H1 (cell line): ENCODE measurements at regions not wholly inside any gene's neighbourhood (a gene's known extent, or its start where the extent isn't known, plus 50 kb on each side); places are given as distances from the start of the nearest gene placed in this dataset.

Source experiments
- CTCF ChIA-PET: fragments of 300-600 bp; sonication (Branson Sonifier 250); formaldehyde crosslinking; loops from one replicate; lab custom pipeline; 2021; ENCODE audit not compliant: partially characterized antibody; lab: Charles Lee
- POLR2A ChIA-PET: fragments of 300-600 bp; sonication (Branson Sonifier 250); formaldehyde crosslinking; loops from one replicate; lab custom pipeline; 2021; ENCODE audit warnings: inconsistent platforms; ENCODE audit not compliant: partially characterized antibody; lab: Charles Lee
- DNase-seq, 2 experiments: peaks; one replicate each; pipeline versions ENCODE4 v3.0.0 to v3.0.0-alpha.2; 2010 to 2022; ENCODE audit warnings: low spot score in 2 of 2, low read depth in 1 of 2, mixed read lengths in 1 of 2
- FAIRE-seq: peaks from 2 replicates; lab custom pipeline; 2011; peaks lifted over from hg19 to GRCh38; lab: Jason Lieb, UNC
- H2AFZ ChIP-seq: 2 replicates; pipeline ENCODE4 v1.8.1; 2012; ENCODE audit warnings: low read length, inconsistent platforms
- H2AK5ac ChIP-seq: 2 replicates; pipeline ENCODE4 v1.6.1; 2013; ENCODE audit warnings: low read depth, low read length
- H2BK120ac ChIP-seq: replicated peaks from 2 replicates; pipeline ENCODE3; 2013; ENCODE audit warnings: low read depth, low read length, inconsistent platforms
- H2BK12ac ChIP-seq: 2 replicates; pipeline ENCODE4 v1.6.1; 2013; ENCODE audit warnings: low read depth, low read length
- H2BK15ac ChIP-seq: 2 replicates; pipeline ENCODE4 v1.6.1; 2013; ENCODE audit warnings: low read length
- H2BK20ac ChIP-seq: 2 replicates; pipeline ENCODE4 v1.6.1; 2013; ENCODE audit warnings: low read length
- H2BK5ac ChIP-seq: 2 replicates; pipeline ENCODE4 v1.6.1; 2013; ENCODE audit warnings: low read depth, low read length
- H3K14ac ChIP-seq: 2 replicates; pipeline ENCODE4 v1.6.1; 2013; ENCODE audit warnings: inconsistent platforms; ENCODE audit not compliant: insufficient read length
- H3K18ac ChIP-seq: 2 replicates; pipeline ENCODE4 v1.6.1; 2013; ENCODE audit warnings: low read length; ENCODE audit errors: extremely low read depth
- H3K23ac ChIP-seq: 2 replicates; pipeline ENCODE4 v1.6.1; 2013; ENCODE audit warnings: inconsistent platforms; ENCODE audit not compliant: insufficient read length
- H3K23me2 ChIP-seq: 2 replicates; pipeline ENCODE4 v1.6.1; 2013; ENCODE audit warnings: low read depth, low read length
- H3K27ac ChIP-seq: 2 replicates; pipeline ENCODE4 v1.6.1; 2011; ENCODE audit warnings: low read depth, low read length, inconsistent platforms
- H3K27me3 ChIP-seq, 4 experiments: replicated peaks in 1 of 4; 1 replicate in 1 of 4; 2 replicates in 3 of 4; pipeline versions ENCODE4 v1.6.1 to v1.8.1; 2011 to 2013; ENCODE audit warnings: low read length in 3 of 4, mild to moderate bottlenecking in 3 of 4, inconsistent platforms in 2 of 4, mixed read lengths in 2 of 4, moderate library complexity in 1 of 4; ENCODE audit not compliant: control insufficient read depth in 3 of 4, insufficient read depth in 3 of 4; ENCODE audit errors: extremely low read depth in 1 of 4
- H3K36me3 ChIP-seq, 4 experiments: 2 replicates each; pipeline versions ENCODE4 v1.6.1 to v1.8.1; 2011 to 2013; ENCODE audit warnings: mild to moderate bottlenecking in 4 of 4, low read length in 3 of 4, moderate library complexity in 2 of 4, control low read depth in 1 of 4, inconsistent platforms in 1 of 4; ENCODE audit not compliant: insufficient read depth in 4 of 4, control insufficient read depth in 2 of 4
- H3K4ac ChIP-seq: replicated peaks from 2 replicates; pipeline ENCODE3; 2013; ENCODE audit warnings: low read length, low read depth, mixed read lengths, inconsistent platforms; ENCODE audit not compliant: insufficient read length
- H3K4me1 ChIP-seq, 4 experiments: replicated peaks in 1 of 4; 1 replicate in 1 of 4; 2 replicates in 3 of 4; pipeline versions ENCODE4 v1.6.1 to v1.8.1; 2011 to 2013; ENCODE audit warnings: low read length in 3 of 4, inconsistent platforms in 2 of 4, mixed read lengths in 1 of 4; ENCODE audit not compliant: insufficient read depth in 4 of 4, control insufficient read depth in 3 of 4
- H3K4me2 ChIP-seq, 2 experiments: 2 replicates each; pipeline versions ENCODE4 v1.6.1 to v1.8.1; 2011 to 2013; ENCODE audit warnings: low read depth in 2 of 2, low read length in 2 of 2, control low read depth in 1 of 2, inconsistent platforms in 1 of 2, mild to moderate bottlenecking in 1 of 2; ENCODE audit not compliant: insufficient read depth in 1 of 2
- H3K4me3 ChIP-seq, 4 experiments: fragments of 200-600, 300-600 bp in 1 of 4; sonication (generic), shearing (Covaris generic), sonication (Bioruptor Twin) in 1 of 4; 2 replicates each; pipeline versions ENCODE4 v1.5.1 to v1.8.1; 2011 to 2016; ENCODE audit warnings: low read length in 4 of 4, low read depth in 3 of 4, control low read depth in 2 of 4, inconsistent platforms in 2 of 4, mild to moderate bottlenecking in 2 of 4, mixed read lengths in 1 of 4, moderate library complexity in 1 of 4; ENCODE audit not compliant: insufficient read depth in 2 of 4; ENCODE audit errors: extremely low read depth in 1 of 4
- H3K56ac ChIP-seq: replicated peaks from 2 replicates; pipeline ENCODE3; 2013; ENCODE audit warnings: low read depth, mild to moderate bottlenecking, mixed read lengths, low read length, inconsistent platforms; ENCODE audit not compliant: insufficient read length
- H3K79me1 ChIP-seq: 2 replicates; pipeline ENCODE4 v1.6.1; 2013; ENCODE audit warnings: low read depth, low read length, control low read depth
- H3K79me2 ChIP-seq, 2 experiments: 2 replicates each; pipeline versions ENCODE4 v1.6.1 to v1.8.1; 2012 to 2013; ENCODE audit warnings: low read length in 2 of 2, mild to moderate bottlenecking in 2 of 2, inconsistent platforms in 1 of 2; ENCODE audit not compliant: insufficient read depth in 2 of 2, control insufficient read depth in 1 of 2
- H3K9ac ChIP-seq, 4 experiments: replicated peaks in 1 of 4; 1 replicate in 1 of 4; 2 replicates in 3 of 4; pipeline versions ENCODE4 v1.6.1 to v1.8.1; 2011 to 2013; ENCODE audit warnings: low read depth in 3 of 4, low read length in 3 of 4, control low read depth in 2 of 4, mild to moderate bottlenecking in 2 of 4, moderate library complexity in 2 of 4, inconsistent platforms in 1 of 4; ENCODE audit errors: extremely low read depth in 1 of 4
- H3K9me3 ChIP-seq, 2 experiments: 2 replicates each; pipeline versions ENCODE4 v1.6.1 to v1.8.1; 2012 to 2013; ENCODE audit warnings: mild to moderate bottlenecking in 2 of 2, moderate library complexity in 2 of 2, control low read depth in 1 of 2, inconsistent platforms in 1 of 2, low read depth in 1 of 2, low read length in 1 of 2, mixed read lengths in 1 of 2; ENCODE audit not compliant: insufficient read depth in 2 of 2
- H4K20me1 ChIP-seq, 2 experiments: replicated peaks in 1 of 2; 2 replicates each; pipeline versions ENCODE3 to v1.8.1; 2011 to 2013; ENCODE audit warnings: inconsistent platforms in 2 of 2, low read length in 2 of 2, mild to moderate bottlenecking in 1 of 2; ENCODE audit not compliant: insufficient read depth in 2 of 2, control insufficient read depth in 1 of 2
- H4K5ac ChIP-seq: 2 replicates; pipeline ENCODE4 v1.6.1; 2013; ENCODE audit warnings: low read length, low read depth, mixed read lengths, inconsistent platforms; ENCODE audit not compliant: insufficient read length
- H4K8ac ChIP-seq: 2 replicates; pipeline ENCODE4 v1.8.0; 2013; ENCODE audit warnings: mild to moderate bottlenecking, moderate library complexity, low read length, inconsistent platforms; ENCODE audit not compliant: insufficient read depth; ENCODE audit errors: extremely low read depth
- H4K91ac ChIP-seq: replicated peaks from 2 replicates; pipeline ENCODE3; 2013; ENCODE audit warnings: low read length, mixed read lengths, inconsistent platforms; ENCODE audit not compliant: insufficient read length
- CEBPB ChIP-seq: IDR thresholded peaks from 2 replicates; pipeline ENCODE4 v1.6.1; 2012; ENCODE audit warnings: low read depth, low read length
- JUND ChIP-seq: IDR thresholded peaks from 2 replicates; pipeline ENCODE4 v1.6.1; 2011; ENCODE audit warnings: mild to moderate bottlenecking, improper control_type of control experiment, low read length
- POLR2A ChIP-seq, 2 experiments: IDR thresholded peaks; 1 replicate in 1 of 2; 2 replicates in 1 of 2; pipeline ENCODE4 v1.6.1; 2011; ENCODE audit warnings: low read depth in 2 of 2, low read length in 2 of 2, mild to moderate bottlenecking in 2 of 2; ENCODE audit errors: control extremely low read depth in 1 of 2
- RFX5 ChIP-seq: IDR thresholded peaks from 2 replicates; pipeline ENCODE4 v1.6.1; 2011; ENCODE audit warnings: low read depth, low read length, improper control_type of control experiment, borderline replicate concordance
- SIN3A ChIP-seq, 2 experiments: IDR thresholded peaks in 1 of 2; conservative IDR thresholded peaks in 1 of 2; 2 replicates each; pipeline ENCODE4 v1.6.1; 2011 to 2012; ENCODE audit warnings: low read length in 2 of 2, improper control_type of control experiment in 1 of 2, low read depth in 1 of 2, mild to moderate bottlenecking in 1 of 2
- WGBS, 2 experiments: shearing (Covaris generic) in 1 of 2; methylation state at CpG; one replicate each; pipeline versions ENCODE4 v1.1.6 to v1.1.7; 2013 to 2015; ENCODE audit warnings: low lambda C conversion rate in 2 of 2, mixed read lengths in 2 of 2, inconsistent platforms in 1 of 2, low coverage in 1 of 2, missing lambda C conversion rate in 1 of 2; ENCODE audit not compliant: insufficient replicate concordance in 2 of 2, insufficient coverage in 1 of 2, insufficient read length in 1 of 2; ENCODE audit errors: extremely low coverage in 1 of 2, missing lambda C conversion rate in 1 of 2; 5-methylcytosine and 5-hydroxymethylcytosine counted together

DNA sequence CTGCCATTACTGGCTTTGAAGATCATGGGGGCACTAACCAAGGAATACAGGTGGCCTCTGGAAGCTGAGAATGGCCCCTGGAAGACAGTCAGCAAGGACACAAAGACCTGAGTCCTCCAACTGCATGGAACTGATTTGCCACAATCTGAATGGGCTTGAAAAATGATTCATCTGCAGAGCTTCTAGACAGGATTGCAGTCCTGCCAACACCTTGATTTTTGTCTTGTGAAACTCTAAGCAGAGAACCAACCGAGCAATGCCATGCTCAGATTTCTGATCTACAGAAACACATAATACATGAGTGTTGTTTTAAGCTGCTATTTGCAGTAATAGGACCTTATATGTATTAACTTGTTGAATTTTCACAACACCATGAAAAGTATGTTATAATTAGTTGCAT is 66.1 kb upstream of the SLC13A1 start:
- H3K79me2 ChIP-seq: no peaks in the 10 kb centered on the region
- POLR2A ChIA-PET: no interaction called here
- 95% methylated on average over 1 of the region's 1 CpG; no CpG with 5 or more reads in 1 of the 2 experiments for WGBS, 2 experiments
- no peak overlapping the region for H2BK12ac ChIP-seq
- no peaks in the 10 kb centered on the region for H3K23me2 ChIP-seq
- H4K5ac ChIP-seq: no peak overlapping the region
- no peak overlapping the region for H3K27ac ChIP-seq
- H3K79me1 ChIP-seq: no peaks in the 10 kb centered on the region
- H3K36me3 ChIP-seq: peaks cover 0 to 2% (median 0%) of the 10 kb centered on the region in 4 experiments; a peak in 1 of 8 replicates
- no peak for FAIRE-seq
- no peaks in the 10 kb centered on the region for H3K27me3 ChIP-seq
- no peak overlapping the region for H3K4me3 ChIP-seq
- no peaks in the 10 kb centered on the region for H4K20me1 ChIP-seq
- no peak overlapping the region for H3K14ac ChIP-seq
- no peak overlapping the region for H2BK120ac ChIP-seq
- no peak overlapping the region for H4K8ac ChIP-seq
- CTCF ChIA-PET: interaction anchor here (0.9 kb wide), 1 partner anchor 19 kb away, joined by 3 read pairs; no protein-coding TSS in a partner anchor
- H3K18ac ChIP-seq: no peak overlapping the region
- H3K4me1 ChIP-seq: no peaks in the 10 kb centered on the region
- no peak for DNase-seq
- no peak overlapping the region for H3K4me2 ChIP-seq
- H3K23ac ChIP-seq: no peak overlapping the region
- H2AFZ ChIP-seq: no peak overlapping the region
- no peak overlapping the region for H2BK15ac ChIP-seq
- H3K9ac ChIP-seq: no peak overlapping the region
- no peak overlapping the region for H4K91ac ChIP-seq
- H2BK20ac ChIP-seq: no peak overlapping the region
- no peak overlapping the region for H2AK5ac ChIP-seq
- no peak overlapping the region for H2BK5ac ChIP-seq
- no peak overlapping the region for H3K56ac ChIP-seq
- H3K4ac ChIP-seq: no peak overlapping the region
- peaks cover 0 to 3% of the 10 kb centered on the region in 2 experiments; a peak in 1 of 4 replicates for H3K9me3 ChIP-seq
- TF ChIP-seq POLR2A (IDR thresholded peaks at IDR 0.05; ENCODE audit: control extremely low read depth in 1 of 2, low read depth in 2 of 2, low read length in 2 of 2) (no peak), RFX5 (no peak), JUND (no peak), CEBPB (no peak), SIN3A (conservative IDR thresholded peaks at IDR 0.05 in 1 of 2, IDR thresholded peaks at IDR 0.05 in 1 of 2; ENCODE audit: low read depth in 1 of 2, low read length in 2 of 2) (no peak)
